ENCODE measurements at regions not wholly inside any gene's neighbourhood (a gene's known extent, or its start where the extent isn't known, plus 50 kb on each side); places are given as distances from the start of the nearest gene placed in this dataset.

DNA sequence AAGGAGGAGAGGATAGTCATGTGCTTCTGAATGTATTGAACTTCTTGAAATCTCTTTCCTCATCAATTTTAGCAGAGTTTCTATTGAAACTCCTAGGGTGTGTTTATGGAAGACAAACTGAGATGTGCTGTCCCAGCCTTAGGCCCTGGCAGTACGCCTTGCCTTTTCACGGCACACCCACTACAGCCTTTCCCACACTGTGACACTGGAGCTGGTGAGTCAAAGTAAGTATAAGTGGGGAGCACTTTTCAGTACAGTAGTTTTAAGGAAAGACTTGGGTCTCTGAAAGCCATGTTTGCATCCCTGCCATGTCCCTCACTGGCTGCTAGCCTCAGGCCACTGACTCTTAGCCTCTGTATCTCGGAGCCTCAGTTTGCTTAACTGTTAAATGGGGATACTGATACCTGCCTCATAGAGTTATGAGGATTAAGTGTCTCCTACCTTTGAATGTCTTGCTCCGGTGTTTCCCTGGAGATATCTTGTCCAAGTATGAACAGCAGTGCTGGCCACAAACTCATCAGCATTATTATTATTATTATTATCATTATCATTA is 144.7 kb upstream of the CRHR1 start:
- H3K27me3 Mint-ChIP-seq = no peaks in the 10 kb centered on the region
- intact Hi-C loops (cut with micrococcal nuclease) = no loop called here

DNA sequence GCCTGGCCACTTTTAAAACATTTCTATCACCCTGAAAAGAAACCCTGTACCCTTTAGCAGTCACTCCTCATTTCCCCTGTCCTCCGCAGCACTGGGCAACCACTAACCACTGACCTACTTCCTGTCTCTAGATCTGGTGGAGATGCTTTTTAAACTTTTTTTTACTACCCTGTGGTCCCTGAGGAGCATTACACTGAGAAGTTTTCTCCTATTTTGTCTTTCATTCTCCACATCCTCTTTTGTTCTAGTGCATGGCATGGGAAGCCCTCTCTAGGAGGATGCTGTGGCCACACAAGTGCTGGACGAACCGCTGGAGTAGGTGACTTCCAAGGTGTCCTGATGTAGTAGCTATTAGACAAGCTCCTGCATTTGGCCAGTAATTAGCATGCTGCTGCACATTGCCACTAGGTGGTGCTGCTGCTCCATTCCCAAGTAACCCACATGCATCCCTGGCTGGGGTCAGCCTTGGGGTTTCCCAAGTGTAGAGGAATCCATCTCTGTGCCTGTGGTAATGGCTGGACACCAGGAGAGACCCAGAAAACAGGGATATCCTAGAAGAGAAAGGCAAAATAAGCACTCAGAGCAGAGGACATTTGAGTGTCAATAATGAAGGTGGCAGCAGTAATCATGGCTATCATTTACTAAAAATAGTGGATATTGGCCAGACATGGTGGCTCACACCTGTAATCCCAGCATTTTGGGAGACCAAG is 143.8 kb upstream of the CRHR1 start:
- no peaks in the 10 kb centered on the region for H3K4me1 Mint-ChIP-seq
- H3K27me3 ChIP-seq (replicated peaks in 1 of 4; ENCODE audit: control extremely low read depth in 1 of 4, control insufficient read depth in 3 of 4, insufficient read depth in 4 of 4, low read length in 3 of 4) = no peaks in the 10 kb centered on the region
- intact Hi-C loops (cut with micrococcal nuclease) = loop anchor here (1.0 kb wide), 1 partner anchor 212 kb away; no protein-coding TSS in a partner anchor

More for the DNA sequence above, 144.7 kb upstream of the CRHR1 start:
- Mint-ChIP-seq H3K9me3 (ENCODE audit: insufficient read depth) (no peaks in the 10 kb centered on the region), H3K4me3 (no peak overlapping the region), H3K27ac (no peak overlapping the region), H3K4me1 (no peaks in the 10 kb centered on the region)
- no peak for TF ChIP-seq EZH2 (IDR thresholded peaks at IDR 0.05; ENCODE audit: borderline replicate concordance, insufficient read depth, low read depth, low read length, poor library complexity, severe bottlenecking)
- TF ChIP-seq, protein P1, sequence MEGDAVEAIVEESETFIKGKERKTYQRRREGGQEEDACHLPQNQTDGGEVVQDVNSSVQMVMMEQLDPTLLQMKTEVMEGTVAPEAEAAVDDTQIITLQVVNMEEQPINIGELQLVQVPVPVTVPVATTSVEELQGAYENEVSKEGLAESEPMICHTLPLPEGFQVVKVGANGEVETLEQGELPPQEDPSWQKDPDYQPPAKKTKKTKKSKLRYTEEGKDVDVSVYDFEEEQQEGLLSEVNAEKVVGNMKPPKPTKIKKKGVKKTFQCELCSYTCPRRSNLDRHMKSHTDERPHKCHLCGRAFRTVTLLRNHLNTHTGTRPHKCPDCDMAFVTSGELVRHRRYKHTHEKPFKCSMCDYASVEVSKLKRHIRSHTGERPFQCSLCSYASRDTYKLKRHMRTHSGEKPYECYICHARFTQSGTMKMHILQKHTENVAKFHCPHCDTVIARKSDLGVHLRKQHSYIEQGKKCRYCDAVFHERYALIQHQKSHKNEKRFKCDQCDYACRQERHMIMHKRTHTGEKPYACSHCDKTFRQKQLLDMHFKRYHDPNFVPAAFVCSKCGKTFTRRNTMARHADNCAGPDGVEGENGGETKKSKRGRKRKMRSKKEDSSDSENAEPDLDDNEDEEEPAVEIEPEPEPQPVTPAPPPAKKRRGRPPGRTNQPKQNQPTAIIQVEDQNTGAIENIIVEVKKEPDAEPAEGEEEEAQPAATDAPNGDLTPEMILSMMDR (IDR thresholded peaks at IDR 0.05) = no peak
- Histone ChIP-seq H3K4me1 (ENCODE audit: control insufficient read depth in 2 of 2, insufficient read depth in 2 of 2, low read length in 2 of 2) (no peaks in the 10 kb centered on the region), H3K9ac (ENCODE audit: low read length) (no peak overlapping the region), H3K9me3 (ENCODE audit: control extremely low read depth in 1 of 3, control insufficient read depth in 2 of 3, insufficient read depth in 1 of 3, low read length in 2 of 3) (no peaks in the 10 kb centered on the region), H3K36me3 (replicated peaks in 1 of 2; ENCODE audit: control extremely low read depth in 1 of 2, control insufficient read depth in 1 of 2, extremely low read depth in 1 of 2, insufficient read depth in 2 of 2, low read length in 1 of 2) (peaks cover 0 to 12% of the 10 kb centered on the region in 2 experiments), H2AFZ (ENCODE audit: insufficient read depth, low read depth, low read length, poor library complexity, severe bottlenecking) (no peak overlapping the region), H4K20me1 (ENCODE audit: control insufficient read depth, insufficient read depth, low read length, poor library complexity, severe bottlenecking) (no peaks in the 10 kb centered on the region), H3K79me2 (ENCODE audit: control insufficient read depth, insufficient read depth, low read length) (no peaks in the 10 kb centered on the region), H3K27me3 (replicated peaks in 1 of 4; ENCODE audit: control extremely low read depth in 1 of 4, control insufficient read depth in 3 of 4, insufficient read depth in 4 of 4, low read length in 3 of 4) (no peaks in the 10 kb centered on the region), H3K27ac (ENCODE audit: low read length in 2 of 2) (no peak overlapping the region), H3K4me3 (ENCODE audit: control extremely low read depth in 1 of 5, extremely low read depth in 1 of 5, insufficient read depth in 1 of 5, low read depth in 2 of 5, low read length in 4 of 5) (no peak overlapping the region), H3K4me2 (replicated peaks; ENCODE audit: low read depth, low read length, poor library complexity, severe bottlenecking) (no peak overlapping the region)
- ATAC-seq (ENCODE audit: low read depth) (no peak), DNase-seq (no peak)
- CTCF ChIA-PET = interaction anchor here (0.6 to 5.2 kb wide), 5 partner anchors 23 to 1978 kb away, joined by 3 to 115 read pairs (median 6); no protein-coding TSS in a partner anchor
- POLR2A ChIA-PET = no interaction called here
- 100% methylated on average over 1 of the region's 4 CpGs for WGBS (ENCODE audit: insufficient coverage)

More for the DNA sequence above, 143.8 kb upstream of the CRHR1 start:
- Histone ChIP-seq H4K20me1 (ENCODE audit: control insufficient read depth, insufficient read depth, low read length, poor library complexity, severe bottlenecking) (no peaks in the 10 kb centered on the region), H3K9ac (ENCODE audit: low read length) (no peak overlapping the region), H3K36me3 (replicated peaks in 1 of 2; ENCODE audit: control extremely low read depth in 1 of 2, control insufficient read depth in 1 of 2, extremely low read depth in 1 of 2, insufficient read depth in 2 of 2, low read length in 1 of 2) (peaks cover 0 to 12% of the 10 kb centered on the region in 2 experiments), H3K79me2 (ENCODE audit: control insufficient read depth, insufficient read depth, low read length) (no peaks in the 10 kb centered on the region), H3K4me1 (ENCODE audit: control insufficient read depth in 2 of 2, insufficient read depth in 2 of 2, low read length in 2 of 2) (no peaks in the 10 kb centered on the region), H3K27ac (ENCODE audit: low read length in 2 of 2) (no peak overlapping the region), H3K4me2 (replicated peaks; ENCODE audit: low read depth, low read length, poor library complexity, severe bottlenecking) (no peak overlapping the region), H3K4me3 (ENCODE audit: control extremely low read depth in 1 of 5, extremely low read depth in 1 of 5, insufficient read depth in 1 of 5, low read depth in 2 of 5, low read length in 4 of 5) (no peak overlapping the region), H2AFZ (ENCODE audit: insufficient read depth, low read depth, low read length, poor library complexity, severe bottlenecking) (no peak overlapping the region), H3K9me3 (ENCODE audit: control extremely low read depth in 1 of 3, control insufficient read depth in 2 of 3, insufficient read depth in 1 of 3, low read length in 2 of 3) (no peaks in the 10 kb centered on the region)
- TF ChIP-seq, protein P1 (IDR thresholded peaks at IDR 0.05) = peak; percentile 99
- TF ChIP-seq EZH2 (IDR thresholded peaks at IDR 0.05; ENCODE audit: borderline replicate concordance, insufficient read depth, low read depth, low read length, poor library complexity, severe bottlenecking) = no peak
- ChIA-PET POLR2A (no interaction called here), CTCF (interaction anchor here (0.6 to 5.2 kb wide), 21 partner anchors 9 to 1977 kb away, joined by 3 to 115 read pairs (median 3); no protein-coding TSS in a partner anchor)
- Mint-ChIP-seq H3K27me3 (no peaks in the 10 kb centered on the region), H3K4me3 (no peak overlapping the region), H3K9me3 (ENCODE audit: insufficient read depth) (no peaks in the 10 kb centered on the region), H3K27ac (peak overlapping the region; percentile 26)
- ATAC-seq (ENCODE audit: low read depth) (peak; percentile 62), DNase-seq (peak; percentile 76)
- WGBS (ENCODE audit: insufficient coverage) = 0% methylated on average over 2 of the region's 3 CpGs
